Endometrium (tissue), 2 donors: ENCODE measurements at regions not wholly inside any gene's neighbourhood (a gene's known extent, or its start where the extent isn't known, plus 50 kb on each side); places are given as distances from the start of the nearest gene placed in this dataset.
A peak's percentile ranks its signal among the peaks of the same experiment; 100 is the strongest.
"Not testable (repeated sequence)": the region's sequence is repeated elsewhere in the genome, so short reads cannot be mapped to it uniquely, and the experiment has no call there.

Source experiments
- FAIRE-seq: peaks from 2 replicates; lab custom pipeline; 2012; peaks lifted over from hg19 to GRCh38; lab: Jason Lieb, UNC
- donor health status: control.
- donor health status: control.

DNA sequence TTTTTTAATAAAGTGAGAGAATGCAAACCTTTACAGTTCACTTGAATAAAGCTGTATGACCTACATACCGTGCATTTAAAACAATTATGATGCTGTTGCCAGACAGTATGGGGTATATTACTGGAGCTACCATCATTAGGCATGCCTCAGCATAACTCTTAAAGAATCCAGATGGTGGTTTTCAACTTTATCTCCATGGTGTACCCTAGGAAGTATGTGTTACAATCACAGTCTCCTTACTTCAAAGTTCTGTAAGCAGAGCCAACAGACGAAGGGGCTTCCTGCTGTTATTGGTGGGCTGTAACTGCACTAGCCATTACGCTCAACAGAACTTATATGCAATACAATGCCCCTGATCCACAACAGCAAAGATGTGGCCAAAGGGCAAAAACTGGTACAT lies 803.3 kb downstream of the DTWD2 start:
- no peak for FAIRE-seq

DNA sequence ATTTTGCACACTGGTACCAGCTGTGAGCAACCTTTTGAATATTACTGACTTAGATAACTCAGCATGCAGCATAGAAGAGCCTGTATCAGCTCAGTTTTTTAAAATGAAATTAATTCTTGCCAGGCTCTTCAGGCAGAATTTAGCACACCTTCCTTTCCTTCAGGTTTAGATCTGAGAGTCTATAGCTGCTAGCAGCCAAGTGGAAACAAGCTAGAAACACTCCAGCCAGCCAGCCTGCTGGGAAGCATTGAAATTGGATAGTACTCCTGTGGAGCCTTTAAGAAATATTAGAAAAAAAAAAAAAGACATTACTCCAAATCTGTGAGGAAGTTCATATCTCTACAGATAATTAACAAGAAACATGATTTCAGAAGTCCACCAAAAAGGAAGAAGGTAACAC lies 812.2 kb downstream of the DTWD2 start:
- no peak for FAIRE-seq

DNA sequence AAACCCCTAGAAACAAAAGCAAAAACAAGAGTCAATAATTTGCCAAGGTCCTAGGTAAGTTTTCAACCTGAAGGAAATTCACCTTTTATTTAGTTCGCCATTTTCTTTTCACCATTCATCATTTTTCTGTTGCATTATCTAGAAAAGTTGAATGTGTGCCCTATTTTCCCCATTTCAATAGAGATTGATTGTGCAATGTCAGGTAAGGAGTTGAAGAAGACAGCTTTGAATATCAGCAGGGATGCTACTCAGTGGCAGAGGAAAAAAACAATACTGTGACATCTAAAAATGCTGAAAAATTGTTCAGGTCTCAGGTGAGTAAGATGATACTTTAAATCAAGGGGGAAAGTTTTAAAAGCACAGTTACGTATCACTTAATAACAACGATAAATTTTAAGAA lies 813.7 kb downstream of the DTWD2 start:
- FAIRE-seq: no peak

DNA sequence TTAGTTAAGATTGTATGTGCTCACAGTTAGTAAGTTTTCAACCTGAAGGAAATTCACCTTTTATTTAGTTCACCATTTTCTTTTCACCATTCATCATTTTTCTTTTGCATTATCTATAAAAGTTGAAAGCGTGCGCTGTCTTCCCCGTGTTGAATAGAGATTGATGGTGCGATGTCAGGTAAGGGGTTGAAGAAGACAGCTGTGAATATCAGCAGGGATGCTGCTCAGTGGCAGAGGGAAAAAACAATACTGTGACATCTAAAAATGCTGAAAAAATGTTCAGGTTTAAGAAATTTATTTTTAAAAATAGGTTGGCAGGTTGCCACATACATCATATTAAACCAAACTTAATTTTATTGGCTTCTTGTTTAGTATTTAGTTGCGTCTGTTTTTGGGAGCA lies 815.0 kb downstream of the DTWD2 start:
- FAIRE-seq: no peak

DNA sequence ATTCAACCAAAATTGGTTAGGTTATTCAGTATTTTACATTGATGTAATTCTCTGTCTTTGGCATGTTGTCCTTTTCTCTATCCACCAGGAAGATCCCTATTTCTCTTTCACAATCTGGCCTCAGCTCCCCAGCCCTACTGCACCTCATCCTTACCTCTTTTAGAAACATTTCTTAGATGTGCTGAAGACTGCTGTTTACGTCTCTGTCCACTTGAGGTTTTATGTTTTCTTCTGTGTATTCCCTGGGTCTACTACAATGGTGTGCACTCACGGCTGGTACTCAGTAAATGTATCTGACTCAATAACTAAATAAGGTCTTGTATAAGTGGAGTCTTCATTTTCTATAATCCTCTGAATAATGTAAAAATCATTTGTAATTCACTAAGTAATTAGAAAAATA lies 822.7 kb downstream of the DTWD2 start:
- FAIRE-seq: no peak

DNA sequence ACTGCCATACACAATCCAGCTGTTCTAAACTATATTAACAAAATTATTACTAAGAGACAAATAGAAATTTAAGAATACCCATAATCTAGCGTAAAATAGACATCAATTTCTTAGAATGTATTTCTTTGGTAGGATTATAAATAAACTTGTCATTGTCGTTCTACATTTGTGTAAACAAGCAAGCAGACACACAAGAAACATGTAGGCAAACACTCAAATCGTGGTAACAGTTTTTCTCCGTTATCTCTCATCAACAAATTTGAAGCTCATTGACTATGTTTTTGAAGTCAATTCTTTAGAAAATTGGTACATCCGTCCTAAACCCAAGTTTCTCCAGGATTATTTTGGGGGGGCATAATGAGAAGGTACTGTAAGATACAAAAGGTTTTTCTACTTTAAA lies 832.2 kb downstream of the DTWD2 start:
- no peak for FAIRE-seq

DNA sequence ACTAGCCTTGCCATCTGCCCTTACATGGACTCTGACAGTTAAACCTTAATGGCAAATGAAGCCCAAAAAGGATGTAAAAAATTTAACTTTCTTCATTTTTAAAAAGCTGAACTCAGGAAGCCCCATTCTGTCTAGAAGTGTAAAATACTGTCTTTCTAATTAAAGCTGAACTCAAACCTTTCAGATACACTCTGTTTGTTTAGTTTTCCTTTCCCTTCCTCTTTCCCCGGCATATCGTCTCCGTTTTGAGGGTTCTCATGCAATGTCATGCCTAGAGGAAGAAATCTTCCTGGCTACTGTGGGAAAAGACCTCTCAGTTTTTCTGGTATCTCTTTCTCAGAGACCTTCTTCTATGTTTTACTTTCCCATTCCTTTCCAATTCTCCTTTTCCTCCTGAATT lies 841.5 kb downstream of the DTWD2 start:
- FAIRE-seq: no peak

DNA sequence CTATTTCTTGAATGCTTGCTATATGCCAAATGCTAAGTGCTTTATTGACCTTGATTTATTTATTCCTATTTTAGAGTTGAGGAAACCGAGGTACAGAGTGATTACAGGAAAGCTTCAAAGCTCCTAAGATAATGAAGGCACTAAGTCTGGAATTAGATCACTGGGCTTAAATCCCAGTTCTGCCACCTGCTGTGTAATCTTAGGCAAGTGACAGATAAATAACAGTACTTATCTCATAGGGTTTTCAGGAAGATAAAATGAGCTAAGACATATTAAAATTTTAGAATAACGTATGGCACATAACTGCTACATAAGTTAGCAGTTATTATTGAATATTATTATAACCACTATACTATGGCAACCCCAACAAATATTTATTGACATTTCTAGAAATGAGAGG lies 843.8 kb downstream of the DTWD2 start:
- FAIRE-seq: no peak

DNA sequence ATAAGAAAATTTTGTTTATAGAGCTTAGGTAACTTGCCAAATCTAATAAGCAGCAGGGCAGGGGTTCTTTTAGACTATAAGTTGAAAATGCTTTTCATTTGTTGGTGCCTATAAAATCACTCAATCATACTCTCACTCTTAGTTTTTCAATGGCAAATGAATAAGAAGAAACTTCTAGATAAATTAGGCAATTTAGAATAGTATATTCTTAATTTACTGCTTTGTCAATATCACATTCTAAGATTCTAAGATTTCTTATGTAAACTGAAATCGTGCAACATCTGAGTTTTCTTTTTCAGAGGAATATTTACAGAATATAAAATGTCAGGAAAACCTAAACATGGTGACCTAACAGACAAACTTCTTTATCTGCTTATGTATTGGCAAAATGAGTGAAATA lies 849.0 kb downstream of the DTWD2 start:
- FAIRE-seq: no peak

DNA sequence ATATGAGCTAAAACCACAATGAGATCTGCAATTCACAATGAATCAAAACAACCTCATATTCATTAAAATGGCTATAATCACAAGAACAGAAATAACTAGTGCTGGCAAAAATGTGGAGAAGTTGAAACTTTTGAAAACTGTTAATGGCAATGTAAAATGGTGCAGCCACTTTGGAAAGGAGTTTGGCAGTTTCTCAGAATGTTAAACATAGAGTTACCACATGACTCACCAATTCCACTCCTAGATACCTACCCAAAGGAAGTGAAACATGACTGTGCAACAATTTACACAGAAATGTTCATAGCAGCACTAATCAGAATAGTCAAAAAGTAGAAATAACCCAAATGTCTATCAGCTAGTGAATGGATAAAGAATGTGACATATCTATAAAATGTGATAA lies 862.2 kb downstream of the DTWD2 start:
- no peak for FAIRE-seq

DNA sequence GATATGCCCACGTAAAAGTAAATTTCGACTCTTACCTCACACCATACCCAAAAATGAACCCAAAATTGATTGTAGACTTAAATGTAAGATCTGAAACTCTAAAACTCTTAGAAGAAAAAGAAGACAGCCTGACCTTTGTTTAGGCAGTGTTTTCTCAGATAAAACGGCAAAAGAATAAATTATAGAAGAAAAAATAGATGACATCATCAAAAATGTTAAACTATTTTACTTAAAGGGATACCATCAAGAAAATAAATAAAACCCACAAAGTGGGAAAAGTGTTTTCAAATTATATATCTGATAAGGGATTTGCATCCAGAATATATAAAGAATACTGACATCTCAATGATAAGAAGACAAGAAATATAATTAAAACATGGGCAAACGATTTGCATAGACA lies 862.7 kb downstream of the DTWD2 start:
- FAIRE-seq: no peak

DNA sequence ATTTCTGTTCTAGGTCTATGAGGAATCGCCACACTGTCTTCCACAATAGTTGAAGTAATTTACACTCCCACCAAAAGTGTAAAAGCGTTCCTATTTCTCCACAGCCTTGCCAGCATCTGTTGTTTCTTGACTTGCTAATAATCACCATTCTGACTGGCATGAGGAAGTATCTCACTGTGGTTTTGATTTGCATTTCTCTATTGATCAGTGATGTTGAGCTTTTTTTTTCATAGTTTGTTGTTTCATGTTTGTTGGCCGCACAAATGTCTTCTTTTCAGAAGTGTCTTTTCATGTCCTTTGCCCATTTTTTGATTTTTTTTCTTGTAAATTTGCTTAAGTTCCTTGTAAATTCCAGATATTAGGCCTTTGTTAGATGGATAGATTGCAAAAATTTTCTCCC lies 867.1 kb downstream of the DTWD2 start:
- no peak for FAIRE-seq

DNA sequence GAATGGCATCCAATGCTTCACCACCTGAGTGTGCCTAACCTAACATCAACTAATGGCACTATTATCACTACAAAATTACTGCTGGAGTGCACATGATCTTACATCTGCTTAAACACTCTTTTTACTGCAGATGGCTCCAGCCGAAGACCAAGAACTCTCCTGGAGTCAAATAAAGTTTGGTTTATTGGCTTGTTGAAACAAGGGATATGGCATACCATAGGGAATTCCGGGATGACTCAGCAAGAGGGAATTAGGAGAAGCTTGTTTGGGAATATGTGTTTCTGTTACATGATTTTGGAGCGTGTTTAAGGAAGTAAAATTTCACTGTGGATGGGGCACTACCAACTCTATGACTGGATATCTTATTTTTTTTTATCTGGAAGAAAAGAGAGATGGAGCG lies 872.6 kb downstream of the DTWD2 start:
- no peak for FAIRE-seq

DNA sequence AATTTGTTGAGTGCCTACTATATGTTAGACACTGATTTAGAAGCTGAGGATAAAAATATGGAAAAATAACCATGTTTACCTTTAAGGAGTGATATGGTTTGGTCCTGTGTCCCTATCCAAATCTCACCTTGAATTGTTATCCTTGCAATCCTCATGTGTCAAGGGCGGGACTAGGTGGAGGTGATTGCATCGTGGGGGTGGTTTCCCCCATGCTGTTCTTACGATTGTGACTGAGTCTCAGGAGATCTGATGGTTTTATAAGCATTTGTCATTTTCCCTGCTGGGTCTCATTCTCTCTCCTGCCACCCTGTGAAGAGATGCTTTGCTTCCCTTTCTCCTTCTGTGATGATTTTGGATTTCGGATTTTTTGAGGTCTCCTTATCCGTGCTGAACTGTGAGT lies 876.4 kb downstream of the DTWD2 start:
- FAIRE-seq: no peak

DNA sequence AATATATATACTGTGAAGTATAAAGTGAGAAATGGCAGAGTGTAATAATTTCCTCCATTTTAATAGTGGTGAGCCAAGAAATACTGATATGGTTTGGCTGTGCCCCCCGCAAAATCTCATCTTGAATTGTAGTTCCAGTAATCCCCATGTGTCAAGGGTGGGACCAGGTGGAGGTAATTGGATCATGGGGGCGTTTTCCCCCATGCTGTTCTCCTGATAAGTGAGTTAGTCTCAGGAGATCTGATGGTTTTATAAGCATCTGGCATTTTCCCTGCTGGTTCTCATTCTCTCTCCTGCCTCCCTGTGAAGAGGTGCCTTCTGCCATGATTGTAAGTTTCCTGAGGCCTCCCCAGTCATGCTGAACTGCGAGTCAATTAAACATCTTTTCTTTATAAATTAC lies 881.1 kb downstream of the DTWD2 start:
- not testable (repeated sequence) for FAIRE-seq

DNA sequence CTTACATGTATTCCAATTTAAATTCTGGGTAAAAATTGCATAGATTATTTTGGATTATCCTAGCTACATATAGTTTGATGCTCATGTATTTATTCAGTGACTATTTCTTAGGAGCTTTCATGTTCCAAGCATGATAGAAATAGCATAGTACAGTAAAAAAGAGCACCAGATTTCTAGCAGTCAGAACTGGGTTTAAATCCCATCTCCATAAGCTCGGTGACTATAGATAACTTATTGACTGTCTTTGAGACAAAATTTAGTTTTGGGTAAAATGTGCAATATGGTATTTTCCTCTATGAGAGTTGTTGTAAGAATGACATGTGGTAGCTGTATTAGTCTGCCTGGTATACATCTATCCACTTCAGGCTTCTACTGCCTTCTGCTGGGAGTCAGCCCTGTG lies 889.6 kb downstream of the DTWD2 start:
- no peak for FAIRE-seq

DNA sequence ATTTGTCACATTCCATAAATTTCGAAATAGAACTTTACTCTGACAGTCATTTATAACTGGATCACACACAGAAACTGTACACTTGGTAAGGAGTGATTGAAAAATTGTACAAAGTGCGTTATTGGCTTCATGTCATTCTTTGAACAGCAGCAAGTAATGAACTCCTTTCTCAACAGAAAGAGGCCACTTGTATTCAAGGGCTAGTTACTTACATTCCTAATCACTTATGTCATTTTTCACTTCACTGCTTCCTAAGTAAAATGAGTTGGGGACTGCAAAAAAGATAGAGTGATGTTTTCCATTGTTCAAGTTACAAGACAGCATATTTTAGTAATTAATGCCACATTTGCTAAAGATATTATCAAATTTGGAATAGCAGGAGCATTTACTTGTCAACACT lies 893.2 kb downstream of the DTWD2 start:
- no peak for FAIRE-seq

DNA sequence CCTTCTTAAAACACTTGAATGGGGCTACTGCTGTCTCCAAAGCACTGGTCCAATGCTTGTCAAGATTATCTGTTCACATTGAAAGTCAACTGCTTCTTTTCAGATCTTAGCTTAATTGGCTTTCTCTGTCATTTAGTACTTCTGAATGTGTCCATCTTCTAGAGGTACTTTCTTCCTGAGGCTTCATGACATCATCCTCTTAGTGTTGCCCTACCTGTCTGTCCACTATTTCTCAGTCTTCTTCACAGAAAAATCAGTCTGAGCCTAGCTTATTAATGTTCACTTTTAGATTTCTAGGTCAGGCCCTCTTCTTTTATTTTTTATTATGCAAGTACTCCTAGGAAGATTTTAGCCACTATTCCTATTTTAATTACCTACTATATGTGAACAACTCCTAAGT lies 899.9 kb downstream of the DTWD2 start:
- no peak for FAIRE-seq

DNA sequence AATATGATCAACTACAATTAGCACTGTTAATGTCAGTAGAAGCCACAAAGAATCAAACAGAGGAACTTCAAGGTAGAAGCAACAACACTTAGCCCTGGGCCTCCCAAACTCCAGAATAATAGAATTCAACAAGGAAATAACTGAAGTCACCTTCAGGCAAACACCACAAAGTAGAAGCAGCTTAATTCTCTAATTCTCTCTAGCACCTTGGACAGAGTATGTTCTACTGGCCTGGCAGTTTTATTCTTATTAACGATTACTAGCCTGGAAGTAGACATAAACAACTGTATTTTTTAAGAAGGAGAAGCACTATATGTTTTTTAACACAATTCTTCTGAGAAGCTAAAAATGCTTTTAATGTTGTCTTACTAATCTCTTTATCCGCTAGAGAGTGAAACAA lies 911.9 kb downstream of the DTWD2 start:
- no peak for FAIRE-seq

DNA sequence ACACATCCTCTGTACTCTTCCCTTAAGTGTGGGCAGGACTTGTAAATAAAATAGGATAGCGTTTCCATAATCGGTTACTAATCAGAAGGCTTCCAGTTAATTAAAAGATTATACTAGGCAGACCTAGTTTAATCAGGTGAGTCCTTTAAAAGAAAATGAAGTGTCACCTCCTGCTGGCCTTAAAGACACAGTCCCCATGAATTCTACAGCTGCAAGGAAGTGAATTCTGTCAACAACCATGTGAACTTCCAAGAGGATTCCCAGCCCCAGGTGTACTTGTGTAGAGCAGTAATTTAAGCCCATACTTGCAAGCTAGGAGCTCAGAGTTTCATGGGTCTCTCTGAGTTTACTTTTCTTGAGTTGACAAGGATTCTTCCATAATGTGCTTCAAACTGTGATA lies 918.3 kb downstream of the DTWD2 start:
- FAIRE-seq: no peak

DNA sequence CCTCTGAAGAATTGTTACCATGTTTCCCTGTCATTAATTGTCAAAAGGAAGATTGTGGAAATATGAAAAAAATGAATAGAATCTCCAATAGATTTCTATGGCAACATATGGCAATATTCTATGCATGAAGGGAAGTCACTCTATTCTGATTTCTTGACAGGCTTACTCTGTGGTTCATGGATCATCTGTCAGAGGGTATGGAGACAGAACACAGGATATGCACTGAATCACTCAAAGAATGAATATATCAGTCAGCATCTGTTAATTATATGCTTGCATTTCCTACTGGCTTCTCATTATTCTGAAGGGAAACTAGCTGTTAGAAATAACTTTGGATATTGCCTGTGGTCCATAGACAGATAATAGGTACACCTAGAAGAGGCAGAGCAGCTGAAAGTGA lies 918.9 kb downstream of the DTWD2 start:
- FAIRE-seq: no peak

DNA sequence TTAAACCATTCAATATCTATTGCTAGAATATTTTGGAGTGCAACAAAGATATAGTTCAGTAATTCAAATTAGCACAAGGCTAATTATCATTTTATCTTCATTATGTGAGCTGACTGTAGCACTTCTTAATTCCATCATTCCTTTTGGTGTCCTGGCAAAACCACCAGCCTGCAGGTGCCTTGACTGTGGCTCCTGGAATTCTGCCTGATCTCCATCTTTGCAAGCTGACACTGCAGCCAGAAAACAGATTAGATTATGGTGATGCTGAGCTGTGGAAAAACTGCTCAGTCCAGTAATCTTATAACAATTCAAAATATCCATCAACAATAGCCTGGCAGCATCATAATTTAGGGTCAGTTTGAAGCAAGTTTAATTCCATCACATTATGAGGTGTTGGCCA lies 919.5 kb downstream of the DTWD2 start:
- no peak for FAIRE-seq

DNA sequence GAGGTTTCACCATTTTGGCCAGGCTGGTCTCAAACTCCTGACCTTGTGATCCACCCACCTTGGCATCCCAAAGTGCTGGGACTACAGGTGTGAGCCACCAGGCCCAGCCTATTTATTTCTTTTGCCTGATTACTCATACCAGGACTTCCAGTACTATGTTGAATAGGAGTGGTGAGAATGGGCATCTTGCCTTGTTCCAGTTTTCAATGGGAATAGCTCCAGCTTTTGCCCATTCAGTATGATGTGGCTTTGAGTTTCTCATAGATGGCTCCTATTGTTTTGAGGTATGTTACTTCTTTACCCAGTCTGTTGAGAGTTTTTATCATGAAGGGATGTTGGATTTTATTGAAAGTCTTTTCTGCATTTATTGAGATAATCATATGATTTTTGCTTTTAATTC lies 924.5 kb downstream of the DTWD2 start:
- not testable (repeated sequence) for FAIRE-seq

DNA sequence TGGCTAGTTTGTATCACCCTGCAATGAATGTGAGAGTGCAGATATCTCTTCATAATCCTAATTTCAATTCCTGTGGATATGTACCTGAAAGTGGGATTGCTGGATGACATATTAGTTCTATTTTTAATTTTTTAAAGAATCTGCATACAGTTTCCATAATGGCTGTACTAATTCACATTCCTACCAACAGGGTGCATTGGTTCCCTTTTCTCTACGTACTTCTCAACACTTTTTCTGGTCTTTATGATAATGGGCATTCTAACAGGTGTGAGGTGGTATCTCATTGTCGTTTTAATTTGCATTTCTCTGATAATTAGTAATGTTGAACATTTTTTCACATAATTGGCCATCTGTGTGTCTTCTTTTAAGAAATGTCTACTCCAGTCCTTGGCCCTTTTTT lies 927.5 kb downstream of the DTWD2 start:
- no peak for FAIRE-seq

DNA sequence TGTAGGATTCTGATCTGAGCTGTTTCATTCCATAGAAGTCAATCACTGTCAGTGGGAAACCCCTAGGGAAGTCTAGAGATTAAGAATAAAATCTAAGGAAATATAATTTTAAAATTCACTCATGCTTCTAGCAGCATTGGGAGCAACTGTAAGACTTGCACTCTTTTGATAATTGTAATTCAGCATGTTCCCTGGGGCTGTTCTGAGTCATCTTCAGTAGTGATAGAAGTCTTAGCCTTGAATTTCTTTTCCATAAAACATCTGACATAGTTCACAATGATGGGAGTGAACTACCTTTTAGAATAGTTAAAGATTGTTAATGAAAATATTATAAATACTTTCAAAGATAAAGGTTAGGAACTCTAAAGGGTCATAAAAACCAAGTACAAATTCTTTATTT lies 935.8 kb downstream of the DTWD2 start:
- FAIRE-seq: peak; percentile 15

DNA sequence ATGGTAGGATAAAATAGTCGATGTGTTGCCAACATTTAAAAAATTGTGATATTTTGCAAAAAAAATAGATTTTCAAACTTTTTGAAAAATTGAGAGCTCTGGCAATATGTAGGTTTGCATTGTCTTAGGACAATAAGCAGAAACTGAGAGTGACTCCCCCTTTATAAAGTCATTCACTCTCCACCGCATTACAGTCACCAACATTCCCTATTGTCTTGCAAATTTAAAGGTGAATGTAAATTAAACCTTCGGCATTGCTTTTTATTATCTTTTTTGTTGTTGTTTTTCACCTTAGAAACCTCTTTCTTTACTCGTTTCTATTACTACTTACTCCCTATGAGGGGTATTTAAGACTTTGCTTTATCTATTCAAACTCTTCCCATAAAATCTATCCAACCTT lies 944.2 kb downstream of the DTWD2 start:
- no peak for FAIRE-seq
